Spleen (tissue), 11 donors: ENCODE measurements at regions not wholly inside any gene's neighbourhood (a gene's known extent, or its start where the extent isn't known, plus 50 kb on each side); places are given as distances from the start of the nearest gene placed in this dataset.

Experiments used
- DNase-seq: peaks from one replicate; pipeline ENCODE4 v3.0.0-alpha.2; 2020
- H3K27ac ChIP-seq, 8 donors: fragments of 200-600 bp; sonication (generic) in 7 of 8; 1 replicate in 4 of 8; 2 replicates in 4 of 8; pipeline versions ENCODE4 v1.5.0 to v1.8.0; 2016 to 2021; ENCODE audit warnings: inconsistent platforms in 4 of 8, mild to moderate bottlenecking in 4 of 8, moderate library complexity in 1 of 8
- H3K27me3 ChIP-seq, 7 donors: fragments of 200-600 bp; sonication (generic) in 6 of 7; replicated peaks in 1 of 7; 1 replicate in 4 of 7; 2 replicates in 3 of 7; pipeline versions ENCODE4 v1.5.0 to v1.8.0; 2016 to 2021; ENCODE audit warnings: inconsistent platforms in 3 of 7, mild to moderate bottlenecking in 1 of 7
- H3K36me3 ChIP-seq, 6 donors: fragments of 200-600 bp; sonication (generic) in 5 of 6; 1 replicate in 4 of 6; 2 replicates in 2 of 6; pipeline versions ENCODE4 v1.5.0 to v1.8.0; 2016 to 2021; ENCODE audit warnings: inconsistent platforms in 2 of 6
- H3K4me1 ChIP-seq, 6 donors: fragments of 200-600 bp; sonication (generic) in 5 of 6; 1 replicate in 3 of 6; 2 replicates in 3 of 6; pipeline versions ENCODE4 v1.5.0 to v1.8.0; 2016 to 2021; ENCODE audit warnings: inconsistent platforms in 3 of 6
- H3K4me3 ChIP-seq, 8 donors: fragments of 200-600 bp; sonication (generic) in 7 of 8; 1 replicate in 4 of 8; 2 replicates in 4 of 8; pipeline versions ENCODE4 v1.5.0 to v1.8.0; 2016 to 2021; ENCODE audit warnings: inconsistent platforms in 4 of 8, mild to moderate bottlenecking in 4 of 8, moderate library complexity in 2 of 8
- H3K9me3 ChIP-seq, 8 donors: fragments of 200-600 bp; sonication (generic) in 7 of 8; 1 replicate in 4 of 8; 2 replicates in 4 of 8; pipeline versions ENCODE4 v1.5.0 to v1.8.0; 2016 to 2021; ENCODE audit warnings: inconsistent platforms in 4 of 8
- CTCF ChIP-seq, 11 experiments: fragments of 200-600 bp in 7 of 11; fragments of 450-650 bp in 4 of 11; sonication (generic) in 4 of 11; IDR thresholded peaks in 8 of 11; conservative IDR thresholded peaks in 3 of 11; 1 replicate in 7 of 11; 2 replicates in 4 of 11; pipeline versions ENCODE4 v1.4.0 to v1.8.0; 2016 to 2021; ENCODE audit warnings: antibody characterized with exemption in 11 of 11, inconsistent platforms in 4 of 11, mild to moderate bottlenecking in 1 of 11
- POLR2A ChIP-seq, 3 donors: fragments of 450-650 bp; IDR thresholded peaks; one replicate each; pipeline ENCODE4 v1.5.1; 2017; ENCODE audit warnings: antibody characterized with exemption in 3 of 3, mild to moderate bottlenecking in 1 of 3
- POLR2AphosphoS5 ChIP-seq, 3 donors: sonication (generic); formaldehyde crosslinking; IDR thresholded peaks; one replicate each; pipeline ENCODE4 v1.5.1; 2017; ENCODE audit warnings: antibody characterized with exemption in 3 of 3
- WGBS, 5 donors: extraction: QIAGEN DNeasy Blood & Tissue Kit in 3 of 5; methylation state at CpG; one replicate each; pipeline versions ENCODE4 v1.1.5 to v1.1.7; 2013 to 2018; 5-methylcytosine and 5-hydroxymethylcytosine counted together
- intact Hi-C: fragments of 100-400 bp; cut with DNase I; formaldehyde crosslinking; loops from one replicate; pipeline ENCODE4 v1.15.0; 2023; ENCODE audit warnings: low total_unique reads
- donor health status: healthy with polysubstance abuse.
- donor health status: DM: no; HTN: no; CAD: no; lungs with moderate emphysema.
- donor health status: DM: no; HTN: no; CAD: no.
- donor health status: Bipolar disorder and iron deficiency.
- donor health status: healthy.
- donor health status: DM: no; HTN: no; CAD: no.
- donor health status: DM: yes; HTN: yes; CAD: no.

- H3K9me3 ChIP-seq: no peaks in the 10 kb centered on the region
- TF ChIP-seq POLR2A (IDR thresholded peaks at IDR 0.05) (no peak), POLR2AphosphoS5 (IDR thresholded peaks at IDR 0.05) (no peak), CTCF (IDR thresholded peaks at IDR 0.05 in 8 of 11, conservative IDR thresholded peaks at IDR 0.05 in 3 of 11) (no peak)
- H3K27ac ChIP-seq: no peak overlapping the region
- intact Hi-C loops: no loop called here
- no peaks in the 10 kb centered on the region for H3K27me3 ChIP-seq
- no peaks in the 10 kb centered on the region for H3K4me1 ChIP-seq
- 78 to 90% (median 85%) methylated on average over 2 of the region's 2 CpGs for WGBS, 5 donors
- DNase-seq: no peak
- H3K36me3 ChIP-seq: no peaks in the 10 kb centered on the region
- no peak overlapping the region for H3K4me3 ChIP-seq
These were observed 456.9 kb upstream of the GHITM start for GRCh38 chr10:83682414-83682813.

DNA sequence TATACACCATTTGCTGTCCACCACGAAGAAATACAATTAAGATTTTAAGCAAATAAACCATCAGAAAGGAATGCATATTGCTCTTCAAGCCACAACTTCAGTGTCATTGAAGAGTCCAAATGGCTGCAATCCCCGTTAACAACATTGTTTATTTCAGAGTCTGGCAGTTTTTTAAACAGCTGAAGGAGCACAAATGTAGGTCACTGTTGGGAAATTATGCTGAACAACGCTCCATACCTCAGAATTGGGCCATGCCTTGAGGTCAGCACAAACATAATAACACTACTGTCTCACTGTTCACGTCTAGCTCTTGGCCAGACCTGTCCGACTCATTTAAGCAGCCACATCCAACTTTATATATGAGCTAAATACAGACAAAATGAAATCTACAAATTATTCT lies 453.9 kb upstream of the GHITM start:
- TF ChIP-seq POLR2A (IDR thresholded peaks at IDR 0.05) (no peak), CTCF (IDR thresholded peaks at IDR 0.05 in 8 of 11, conservative IDR thresholded peaks at IDR 0.05 in 3 of 11) (no peak), POLR2AphosphoS5 (IDR thresholded peaks at IDR 0.05) (no peak)
- Histone ChIP-seq H3K4me1 (no peaks in the 10 kb centered on the region), H3K27me3 (no peaks in the 10 kb centered on the region), H3K4me3 (no peak overlapping the region), H3K36me3 (no peaks in the 10 kb centered on the region), H3K27ac (no peak overlapping the region), H3K9me3 (no peaks in the 10 kb centered on the region)
- DNase-seq: no peak
- WGBS, 5 donors: 57 to 74% (median 66%) methylated on average over 5 of the region's 5 CpGs
- intact Hi-C loops: no loop called here

- H3K27ac ChIP-seq: no peak overlapping the region
- TF ChIP-seq POLR2AphosphoS5 (IDR thresholded peaks at IDR 0.05) (no peak), CTCF (IDR thresholded peaks at IDR 0.05 in 8 of 11, conservative IDR thresholded peaks at IDR 0.05 in 3 of 11) (no peak), POLR2A (IDR thresholded peaks at IDR 0.05) (no peak)
- intact Hi-C loops: no loop called here
- H3K4me3 ChIP-seq: no peak overlapping the region
- H3K9me3 ChIP-seq: no peaks in the 10 kb centered on the region
- DNase-seq: no peak
- H3K4me1 ChIP-seq: no peaks in the 10 kb centered on the region
- no peaks in the 10 kb centered on the region for H3K36me3 ChIP-seq
- no peaks in the 10 kb centered on the region for H3K27me3 ChIP-seq
- WGBS, 5 donors: 62 to 77% (median 73%) methylated on average over 2 of the region's 2 CpGs
These were observed 447.3 kb upstream of the GHITM start for GRCh38 chr10:83691791-83692596.

GRCh38 chr10:83698899-83699298 lies 440.4 kb upstream of the GHITM start:
- Histone ChIP-seq H3K27ac (no peak overlapping the region), H3K4me3 (no peak overlapping the region), H3K4me1 (no peaks in the 10 kb centered on the region), H3K9me3 (no peaks in the 10 kb centered on the region), H3K27me3 (no peaks in the 10 kb centered on the region), H3K36me3 (no peaks in the 10 kb centered on the region)
- TF ChIP-seq POLR2AphosphoS5 (IDR thresholded peaks at IDR 0.05) (no peak), POLR2A (IDR thresholded peaks at IDR 0.05) (no peak), CTCF (IDR thresholded peaks at IDR 0.05 in 8 of 11, conservative IDR thresholded peaks at IDR 0.05 in 3 of 11) (no peak)
- intact Hi-C loops: no loop called here
- no peak for DNase-seq
- WGBS, 5 donors: 67 to 89% (median 83%) methylated on average over 2 of the region's 2 CpGs
